NOMO-1 treated with DMSO at 0.1 percent for 48 hours (cell line): ENCODE measurements at regions not wholly inside any gene's neighbourhood (a gene's known extent, or its start where the extent isn't known, plus 50 kb on each side); places are given as distances from the start of the nearest gene placed in this dataset.
"Not testable (repeated sequence)": the region's sequence is repeated elsewhere in the genome, so short reads cannot be mapped to it uniquely, and the experiment has no call there.

ENCODE experiments used
- DNase-seq: peaks from one replicate; lab custom pipeline; 2025; ENCODE audit not compliant: unreplicated experiment; lab: John Stamatoyannopoulos, UW

- DNase-seq = no peak
Measured at GRCh38 chr3:124360155-124360554, 368.2 kb upstream of the ROPN1 start.

DNA sequence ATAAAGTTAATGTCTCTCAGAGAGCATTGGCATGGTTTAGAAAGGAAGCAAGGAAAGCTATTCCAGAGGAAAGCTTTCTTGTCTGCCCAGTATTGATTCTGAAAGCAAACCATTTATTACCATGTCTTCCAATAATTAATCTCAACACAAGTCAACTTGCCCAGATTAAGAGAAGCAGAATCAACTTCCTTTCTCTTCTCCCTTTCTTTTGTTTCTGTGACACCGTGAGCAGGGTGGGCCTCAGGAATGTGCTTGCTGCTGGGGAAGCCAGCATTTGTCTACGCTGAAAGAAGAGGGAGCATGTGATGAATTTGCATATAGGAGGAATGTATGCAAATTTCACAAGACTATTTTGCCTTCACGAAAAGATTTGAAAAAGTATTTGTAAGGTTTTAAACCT is 368.6 kb upstream of the ROPN1 start:
- DNase-seq = no peak

GRCh38 chr3:124361566-124361965 is 368.7 kb upstream of the UMPS start:
- DNase-seq = no peak

- DNase-seq = no peak
Measured at GRCh38 chr3:124362455-124362854, 367.8 kb upstream of the UMPS start.

DNA sequence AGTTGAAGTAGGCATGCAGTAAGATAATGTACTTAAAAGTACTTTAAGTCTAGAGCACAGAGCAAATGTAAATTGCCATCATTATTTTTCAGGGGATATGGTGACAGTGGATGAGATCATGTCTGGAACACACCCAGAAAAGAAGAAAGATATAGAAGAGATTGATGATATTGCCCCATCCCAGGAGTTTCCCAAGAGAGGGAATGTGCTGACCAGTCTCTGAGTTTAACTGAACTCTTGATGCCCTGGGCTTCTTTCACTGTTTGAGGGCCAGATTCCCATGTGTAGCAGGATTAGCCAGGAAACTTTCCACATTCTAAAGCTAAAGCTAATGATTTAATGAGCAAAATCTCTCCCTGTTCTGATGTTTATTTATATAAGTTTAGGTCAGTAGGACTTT is 366.8 kb upstream of the UMPS start:
- no peak for DNase-seq

DNA sequence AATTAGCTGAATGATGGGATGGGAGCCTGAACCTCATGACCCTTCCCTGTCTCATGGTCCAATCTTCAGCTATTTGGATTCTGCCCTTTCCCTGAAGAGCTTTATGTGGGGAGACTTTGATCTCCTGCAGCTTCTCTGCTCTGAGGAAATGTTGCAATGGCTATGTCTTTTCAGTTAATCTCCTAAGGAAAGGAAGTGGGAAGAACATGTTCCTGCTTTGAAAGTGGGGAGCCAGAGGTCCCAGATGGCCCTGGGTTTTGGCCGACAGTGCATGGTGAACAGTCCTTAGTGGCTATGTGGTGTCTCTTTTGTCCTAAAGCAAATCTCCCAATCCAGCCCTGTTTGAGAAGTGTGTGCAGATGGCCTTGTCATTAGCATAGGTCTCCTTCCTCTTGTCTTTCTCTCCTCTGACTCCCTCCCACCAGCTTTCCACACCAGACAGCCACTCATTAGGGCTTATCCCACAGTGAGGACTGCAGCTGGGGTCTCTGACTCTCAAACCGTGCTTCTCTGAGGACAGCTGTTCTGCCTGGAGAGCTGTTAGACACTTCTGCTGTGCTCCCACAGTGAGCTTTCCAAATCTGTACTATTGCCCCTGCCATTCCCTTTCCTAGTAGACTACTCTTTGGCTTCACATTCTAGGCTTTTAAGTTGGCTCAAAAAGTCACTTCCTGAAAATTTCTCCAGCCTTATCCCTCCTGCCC is 365.8 kb upstream of the UMPS start:
- no peak for DNase-seq

- DNase-seq = not testable (repeated sequence)
Measured at GRCh38 chr3:124366655-124367054, 363.6 kb upstream of the UMPS start.

DNA sequence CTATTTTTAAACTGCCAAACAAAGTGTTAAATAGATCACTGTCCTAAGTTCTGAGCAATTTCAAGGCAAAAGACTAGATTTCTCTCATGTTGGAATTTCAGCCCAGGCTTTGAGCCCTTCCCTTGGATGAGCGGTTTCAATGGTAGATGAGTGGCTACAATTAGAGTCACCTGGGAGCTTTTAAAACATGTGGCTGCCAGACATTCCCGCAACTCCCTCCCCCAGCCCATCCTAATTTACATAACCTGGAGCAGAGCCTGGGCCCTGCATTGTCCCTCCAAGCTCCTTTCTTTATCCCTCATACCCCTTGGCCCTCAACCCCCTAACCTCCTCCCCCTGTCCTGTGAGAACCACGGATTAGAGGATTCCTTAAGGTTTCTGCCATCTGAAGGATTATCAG is 357.5 kb upstream of the UMPS start:
- DNase-seq = no peak

DNA sequence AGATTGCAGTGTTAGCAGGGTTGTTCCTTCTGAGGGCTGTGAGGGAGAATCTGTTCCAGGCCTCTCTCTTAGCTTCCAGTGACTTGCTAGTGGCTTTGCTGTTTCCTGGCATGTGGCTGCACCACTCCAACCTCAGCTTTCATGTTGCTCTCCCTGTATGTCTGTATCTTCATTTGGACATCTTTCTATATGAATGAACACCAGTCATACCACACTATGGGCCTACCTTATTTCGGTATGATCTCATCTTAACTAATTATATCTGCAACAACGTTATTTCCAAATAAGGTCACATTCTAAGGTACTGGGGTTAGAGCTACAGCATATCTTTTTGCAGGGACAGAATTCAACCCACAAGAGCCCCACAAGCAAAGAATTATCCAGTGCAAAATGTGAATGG is 356.7 kb upstream of the UMPS start:
- DNase-seq = no peak

DNA sequence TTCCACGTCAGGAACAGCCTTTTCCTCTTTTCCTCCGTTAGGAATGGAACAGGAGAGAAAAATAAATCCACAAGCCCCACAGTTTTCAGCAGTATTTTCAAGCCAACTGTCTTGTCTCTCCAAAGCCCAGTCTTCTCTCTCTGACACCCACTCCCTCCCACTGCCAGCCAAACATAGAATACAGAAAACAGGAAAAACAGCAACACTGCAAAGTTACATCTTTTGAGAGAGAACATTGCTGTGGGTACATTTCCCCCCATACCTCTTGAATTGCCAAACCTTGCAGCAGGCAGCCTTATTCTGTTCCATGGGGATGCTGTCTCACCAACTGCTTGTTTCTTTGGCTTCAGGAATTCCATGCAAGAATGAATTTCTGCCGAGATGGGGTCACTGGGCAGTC is 355.7 kb upstream of the UMPS start:
- DNase-seq = no peak

GRCh38 chr3:124381575-124382333 is 348.5 kb upstream of the UMPS start:
- no peak for DNase-seq

GRCh38 chr3:124383051-124383450 is 347.2 kb upstream of the UMPS start:
- no peak for DNase-seq

DNA sequence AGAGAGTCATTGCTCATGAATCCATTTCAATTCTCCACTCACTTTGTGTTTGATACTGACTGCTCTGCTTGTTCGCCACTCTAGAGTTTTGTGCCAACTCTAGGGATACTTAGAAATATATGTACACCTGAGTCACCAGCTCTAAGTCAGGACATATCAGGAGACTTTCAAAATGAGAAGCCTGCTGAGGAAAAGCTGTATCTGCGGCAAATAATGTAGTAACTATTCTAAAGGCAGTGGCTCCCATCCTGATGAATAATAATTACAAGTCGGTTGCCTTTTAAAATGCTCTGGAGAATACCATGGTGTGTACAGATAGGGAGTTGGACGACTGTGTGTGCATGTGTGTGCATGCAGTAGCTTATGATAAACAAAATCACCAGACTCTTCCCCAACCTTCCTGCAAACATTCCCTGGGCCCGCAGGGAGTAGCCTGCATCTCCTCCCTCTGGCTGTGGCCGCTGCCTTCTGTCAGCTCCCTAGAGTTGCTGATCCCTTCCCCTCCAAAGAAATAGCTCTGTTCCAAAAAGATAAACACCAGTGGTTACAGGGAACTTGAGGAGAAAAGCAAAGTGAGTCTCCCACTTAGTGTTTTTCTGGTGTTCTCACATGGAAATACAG is 346.3 kb upstream of the UMPS start:
- no peak for DNase-seq

DNA sequence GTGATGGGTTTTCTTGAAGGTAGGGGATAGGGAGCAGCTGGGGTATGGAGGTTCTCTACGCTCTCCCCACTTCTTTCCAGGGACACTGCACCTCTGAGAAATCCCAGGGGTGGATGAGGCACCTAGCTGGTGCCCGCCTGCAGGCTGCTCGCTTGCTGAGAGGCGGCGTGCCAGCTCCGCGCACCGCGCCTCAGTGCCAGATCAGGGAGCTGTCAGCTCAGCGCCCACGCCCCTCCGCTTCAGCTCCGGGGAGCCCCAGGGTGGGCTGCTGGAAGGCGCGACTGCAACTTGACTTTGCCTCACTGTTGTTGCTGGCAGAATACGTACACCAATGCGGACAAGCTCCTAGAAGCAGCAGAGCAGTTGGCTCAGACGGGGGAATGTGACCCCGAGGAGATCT is 345.7 kb upstream of the UMPS start:
- no peak for DNase-seq

GRCh38 chr3:124385996-124386395 is 344.3 kb upstream of the UMPS start:
- no peak for DNase-seq

GRCh38 chr3:124386996-124387595 is 343.2 kb upstream of the UMPS start:
- DNase-seq = no peak

- DNase-seq = no peak
Measured at GRCh38 chr3:124391774-124392173, 338.5 kb upstream of the UMPS start.

DNA sequence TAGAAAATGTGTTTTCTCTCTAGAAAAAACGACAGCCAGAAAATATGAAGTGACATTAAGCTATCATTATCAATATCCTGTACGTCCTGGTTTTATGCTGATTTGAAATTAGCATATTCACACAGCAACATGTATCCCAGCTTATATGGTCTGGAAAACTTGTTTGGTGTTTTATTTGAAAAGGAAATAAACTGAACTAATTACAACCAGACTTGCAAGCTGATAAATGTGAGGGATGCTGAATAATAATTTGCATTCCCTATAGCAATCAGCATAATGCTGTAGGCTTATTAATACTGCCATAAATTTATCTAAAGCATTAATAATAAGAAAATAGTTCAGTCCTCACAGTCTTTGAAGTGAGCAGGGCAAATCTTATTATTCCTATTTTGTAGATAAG is 336.9 kb upstream of the UMPS start:
- no peak for DNase-seq

- DNase-seq = no peak
Measured at GRCh38 chr3:124395162-124395561, 335.1 kb upstream of the UMPS start.

- DNase-seq = no peak
Measured at GRCh38 chr3:124395584-124396338, 334.5 kb upstream of the UMPS start.

GRCh38 chr3:124396339-124396950 is 333.8 kb upstream of the UMPS start:
- DNase-seq = no peak
